SK-N-MC (cell line): ENCODE measurements at regions not wholly inside any gene's neighbourhood (a gene's known extent, or its start where the extent isn't known, plus 50 kb on each side); places are given as distances from the start of the nearest gene placed in this dataset.

Experiments
- EZH2 ChIP-seq: fragments of 200-600 bp; sonication (generic); IDR thresholded peaks from one replicate; pipeline ENCODE4 v1.6.1; 2017; ENCODE audit warnings: antibody characterized with exemption
- FOXP2 ChIP-seq: optimal IDR thresholded peaks from 2 replicates; pipeline ENCODE3; 2011; ENCODE audit warnings: mild to moderate bottlenecking, moderate library complexity; ENCODE audit not compliant: insufficient read depth; ENCODE audit errors: extremely low read length, control extremely low read depth
- POLR2AphosphoS5 ChIP-seq: IDR thresholded peaks from 2 replicates; pipeline ENCODE4 v1.6.1; 2012; ENCODE audit warnings: mild to moderate bottlenecking, low read depth, low read length, borderline replicate concordance

GRCh38 chr2:129192841-129193253 lies 786.6 kb upstream of the RAB6C start:
- TF ChIP-seq EZH2 = no peak
- TF ChIP-seq POLR2AphosphoS5 = no peak
- no peak for TF ChIP-seq FOXP2
